ENCODE measurements at regions not wholly inside any gene's neighbourhood (a gene's known extent, or its start where the extent isn't known, plus 50 kb on each side); places are given as distances from the start of the nearest gene placed in this dataset.
"Not testable (repeated sequence)": the region's sequence is repeated elsewhere in the genome, so short reads cannot be mapped to it uniquely, and the experiment has no call there.

- DNase-seq (ENCODE audit: low read depth, low spot score) = no peak
These were observed 56.1 kb downstream of the GPR85 start for GRCh38 chr7:113030489-113030888.

- DNase-seq (ENCODE audit: low read depth, low spot score) = no peak
These were observed 59.7 kb downstream of the GPR85 start for GRCh38 chr7:113026941-113027340.

GRCh38 chr7:113017144-113017857, 69.3 kb downstream of the GPR85 start:
- not testable (repeated sequence) for DNase-seq (ENCODE audit: low read depth, low spot score)

GRCh38 chr7:113015034-113015645, 71.5 kb downstream of the GPR85 start:
- DNase-seq (ENCODE audit: low read depth, low spot score) = no peak

GRCh38 chr7:113013761-113014449, 72.7 kb downstream of the GPR85 start:
- DNase-seq (ENCODE audit: low read depth, low spot score) = no peak

GRCh38 chr7:113012862-113013261, 73.8 kb downstream of the GPR85 start:
- not testable (repeated sequence) for DNase-seq (ENCODE audit: low read depth, low spot score)

- no peak for DNase-seq (ENCODE audit: low read depth, low spot score)
These were observed 76.2 kb downstream of the GPR85 start for GRCh38 chr7:113010377-113010776.

GRCh38 chr7:113008755-113009154, 77.9 kb downstream of the GPR85 start:
- DNase-seq (ENCODE audit: low read depth, low spot score) = no peak

- no peak for DNase-seq (ENCODE audit: low read depth, low spot score)
These were observed 81.7 kb downstream of the GPR85 start for GRCh38 chr7:113004726-113005454.

- DNase-seq (ENCODE audit: low read depth, low spot score) = no peak
These were observed 86.2 kb downstream of the GPR85 start for GRCh38 chr7:113000316-113001020.

GRCh38 chr7:112997831-112998230, 88.8 kb downstream of the GPR85 start:
- no peak for DNase-seq (ENCODE audit: low read depth, low spot score)

- no peak for DNase-seq (ENCODE audit: low read depth, low spot score)
These were observed 90.2 kb downstream of the GPR85 start for GRCh38 chr7:112996331-112996871.

GRCh38 chr7:112995059-112995824, 91.4 kb downstream of the GPR85 start:
- DNase-seq (ENCODE audit: low read depth, low spot score) = no peak

GRCh38 chr7:112994656-112995055, 92.0 kb downstream of the GPR85 start:
- no peak for DNase-seq (ENCODE audit: low read depth, low spot score)

GRCh38 chr7:112990624-112991023, 96.0 kb downstream of the GPR85 start:
- DNase-seq (ENCODE audit: low read depth, low spot score) = no peak

GRCh38 chr7:112989531-112989930, 97.1 kb downstream of the GPR85 start:
- no peak for DNase-seq (ENCODE audit: low read depth, low spot score)

GRCh38 chr7:112987171-112987570, 99.5 kb downstream of the GPR85 start:
- DNase-seq (ENCODE audit: low read depth, low spot score) = no peak

- DNase-seq (ENCODE audit: low read depth, low spot score) = no peak
These were observed 100.2 kb downstream of the GPR85 start for GRCh38 chr7:112986256-112987031.

GRCh38 chr7:112985377-112985987, 101.1 kb downstream of the GPR85 start:
- no peak for DNase-seq (ENCODE audit: low read depth, low spot score)

Data from activated CD4-positive, CD25-positive, alpha-beta regulatory T cell treated with anti-CD3 and anti-CD28 coated beads, Interleukin-2, amount 50 U/mL, for 16 hours (primary cell).